CD4-positive, alpha-beta memory T cell (primary cell): ENCODE measurements at regions not wholly inside any gene's neighbourhood (a gene's known extent, or its start where the extent isn't known, plus 50 kb on each side); places are given as distances from the start of the nearest gene placed in this dataset.

Source experiments
- CTCF ChIA-PET: fragments of 350-600 bp; sonication (Branson Sonifier 250); formaldehyde crosslinking; loops from one replicate; lab custom pipeline; 2021; ENCODE audit warnings: inconsistent platforms; ENCODE audit not compliant: partially characterized antibody; lab: Charles Lee
- POLR2A ChIA-PET: fragments of 350-600 bp; sonication (Branson Sonifier 250); formaldehyde crosslinking; loops from one replicate; lab custom pipeline; 2021; ENCODE audit not compliant: partially characterized antibody; lab: Charles Lee
- DNase-seq, 5 donors: peaks; one replicate each; pipeline versions ENCODE4 v3.0.0 to v3.0.0-alpha.2; 2020 to 2022; ENCODE audit warnings: mixed read lengths in 1 of 5
- H3K27ac ChIP-seq: one replicate; pipeline ENCODE4 v1.7.0; 2013; ENCODE audit warnings: low read depth, low read length
- H3K27me3 ChIP-seq: 2 replicates; pipeline ENCODE4 v1.7.0; 2013; ENCODE audit warnings: mild to moderate bottlenecking, low read length, moderate library complexity; ENCODE audit not compliant: insufficient read depth
- H3K36me3 ChIP-seq: 2 replicates; pipeline ENCODE4 v1.7.0; 2013; ENCODE audit warnings: mild to moderate bottlenecking, low read length, moderate library complexity; ENCODE audit not compliant: insufficient read depth
- H3K4me1 ChIP-seq: 2 replicates; pipeline ENCODE4 v1.7.0; 2013; ENCODE audit warnings: mild to moderate bottlenecking, low read length, moderate library complexity; ENCODE audit not compliant: insufficient read depth
- H3K4me3 ChIP-seq, 2 donors: one replicate each; pipeline ENCODE4 v1.7.0; 2013; ENCODE audit warnings: low read length in 2 of 2, mild to moderate bottlenecking in 1 of 2
- H3K9me3 ChIP-seq, 2 donors: one replicate each; pipeline ENCODE4 v1.7.0; 2013; ENCODE audit warnings: low read length in 2 of 2, control low read depth in 1 of 2; ENCODE audit not compliant: control insufficient read depth in 1 of 2
- H3K27ac Mint-ChIP-seq, 7 donors: one replicate each; pipeline ENCODE4 v1.8.0; 2020 to 2021; ENCODE audit warnings: mixed read lengths in 7 of 7, mild to moderate bottlenecking in 6 of 7, inconsistent platforms in 3 of 7, moderate library complexity in 3 of 7
- H3K27me3 Mint-ChIP-seq, 2 donors: one replicate each; pipeline ENCODE4 v1.8.0; 2020 to 2021; ENCODE audit warnings: mixed read lengths in 2 of 2
- H3K36me3 Mint-ChIP-seq, 2 donors: one replicate each; pipeline ENCODE4 v1.8.0; 2020 to 2021; ENCODE audit warnings: mixed read lengths in 2 of 2, inconsistent platforms in 1 of 2, mild to moderate bottlenecking in 1 of 2
- H3K4me1 Mint-ChIP-seq, 4 donors: one replicate each; pipeline ENCODE4 v1.8.0; 2020 to 2021; ENCODE audit warnings: mixed read lengths in 4 of 4, mild to moderate bottlenecking in 1 of 4
- H3K4me3 Mint-ChIP-seq, 8 donors: one replicate each; pipeline ENCODE4 v1.8.0; 2020 to 2021; ENCODE audit warnings: mixed read lengths in 8 of 8, mild to moderate bottlenecking in 7 of 8, moderate library complexity in 6 of 8, inconsistent platforms in 3 of 8
- H3K9me3 Mint-ChIP-seq, 8 donors: one replicate each; pipeline ENCODE4 v1.8.0; 2020 to 2021; ENCODE audit warnings: mixed read lengths in 8 of 8, mild to moderate bottlenecking in 5 of 8, inconsistent platforms in 3 of 8, moderate library complexity in 1 of 8
- intact Hi-C: fragments of 100-400 bp; cut with micrococcal nuclease; formaldehyde crosslinking; loops from one replicate; pipeline ENCODE4 v1.15.1; 2023

DNA sequence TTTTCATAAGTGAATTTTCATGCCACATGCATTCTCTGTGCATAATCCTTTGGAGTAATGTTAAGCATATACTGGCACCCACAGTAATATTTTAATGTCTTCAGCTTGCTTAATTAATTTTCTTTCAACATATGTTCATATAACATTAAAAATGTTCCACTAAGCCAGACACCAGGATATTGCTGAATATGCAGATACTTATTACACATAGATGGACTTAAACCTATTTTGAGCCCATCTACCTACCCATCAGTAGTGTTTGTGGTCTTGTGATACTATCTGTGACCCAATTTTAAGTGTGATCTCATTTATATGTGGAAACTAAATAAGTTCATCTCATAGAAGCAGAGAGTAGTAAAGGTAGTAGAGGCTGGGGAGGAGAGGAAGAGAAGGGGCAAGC is 379.5 kb upstream of the JAG1 start:
- no peak overlapping the region for H3K4me3 ChIP-seq
- Mint-ChIP-seq H3K4me3 (no peak overlapping the region), H3K27ac (no peak overlapping the region), H3K9me3 (peaks cover 0 to 8% (median 4%) of the 10 kb centered on the region in 8 donors), H3K36me3 (no peaks in the 10 kb centered on the region), H3K27me3 (no peaks in the 10 kb centered on the region), H3K4me1 (no peaks in the 10 kb centered on the region)
- intact Hi-C loops, result no loop called here
- no peak for DNase-seq
- H3K27ac ChIP-seq, result no peak overlapping the region
- H3K4me1 ChIP-seq, result no peaks in the 10 kb centered on the region
- H3K27me3 ChIP-seq, result no peaks in the 10 kb centered on the region
- H3K9me3 ChIP-seq, result no peaks in the 10 kb centered on the region
- H3K36me3 ChIP-seq, result no peaks in the 10 kb centered on the region
- CTCF ChIA-PET, result no interaction called here
- POLR2A ChIA-PET, result no interaction called here

DNA sequence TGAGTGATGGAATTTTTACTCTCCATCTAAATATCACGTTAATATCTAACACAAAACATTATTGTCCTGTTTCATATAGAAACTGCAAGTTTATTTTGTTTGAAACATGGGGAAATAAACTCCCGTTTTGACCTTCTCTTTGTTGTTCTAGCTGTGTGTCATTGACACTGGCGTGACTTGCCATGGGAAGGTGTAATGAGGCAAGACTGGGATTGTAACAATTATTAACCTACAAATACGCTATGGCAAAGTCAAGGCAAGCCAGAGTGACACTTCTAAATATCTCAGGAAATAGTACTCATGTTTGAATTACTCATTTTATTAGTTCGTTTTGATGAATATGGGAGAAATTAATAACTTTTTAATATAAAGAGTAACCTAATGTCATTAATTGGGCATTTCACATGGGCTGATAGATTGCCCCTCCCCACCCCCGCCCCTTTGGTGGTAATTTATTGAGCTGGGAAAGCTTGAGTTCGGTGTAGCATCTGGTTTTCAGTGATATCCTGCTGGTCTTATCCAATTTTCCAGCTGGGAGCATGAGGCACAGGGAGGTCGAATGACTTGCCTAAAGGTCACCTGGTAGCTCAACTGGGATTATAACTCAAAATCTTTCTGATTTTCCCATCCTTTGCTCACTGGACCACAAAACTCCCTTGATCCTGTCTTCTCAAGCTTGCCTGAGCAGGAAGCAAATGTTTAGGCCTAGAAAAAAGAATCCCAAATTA is 380.6 kb upstream of the JAG1 start:
- Mint-ChIP-seq H3K4me1 (no peaks in the 10 kb centered on the region), H3K27ac (no peak overlapping the region), H3K36me3 (no peaks in the 10 kb centered on the region), H3K4me3 (no peak overlapping the region), H3K9me3 (peaks cover 0 to 8% (median 3%) of the 10 kb centered on the region in 8 donors), H3K27me3 (no peaks in the 10 kb centered on the region)
- Histone ChIP-seq H3K27ac (no peak overlapping the region), H3K4me1 (no peaks in the 10 kb centered on the region), H3K9me3 (no peaks in the 10 kb centered on the region), H3K27me3 (no peaks in the 10 kb centered on the region), H3K4me3 (no peak overlapping the region), H3K36me3 (no peaks in the 10 kb centered on the region)
- POLR2A ChIA-PET, result no interaction called here
- DNase-seq, result no peak
- intact Hi-C loops, result no loop called here
- CTCF ChIA-PET, result no interaction called here

GRCh38 chr20:11056414-11056813 is 382.6 kb upstream of the JAG1 start:
- Mint-ChIP-seq H3K27me3 (no peaks in the 10 kb centered on the region), H3K36me3 (no peaks in the 10 kb centered on the region), H3K27ac (no peak overlapping the region), H3K4me3 (no peak overlapping the region), H3K9me3 (peaks cover 0 to 8% (median 3%) of the 10 kb centered on the region in 8 donors), H3K4me1 (no peaks in the 10 kb centered on the region)
- DNase-seq, result no peak
- intact Hi-C loops, result no loop called here
- no peak overlapping the region for H3K4me3 ChIP-seq
- H3K9me3 ChIP-seq, result no peaks in the 10 kb centered on the region
- POLR2A ChIA-PET, result no interaction called here
- H3K36me3 ChIP-seq, result no peaks in the 10 kb centered on the region
- no peaks in the 10 kb centered on the region for H3K27me3 ChIP-seq
- CTCF ChIA-PET, result no interaction called here
- no peaks in the 10 kb centered on the region for H3K4me1 ChIP-seq
- no peak overlapping the region for H3K27ac ChIP-seq

DNA sequence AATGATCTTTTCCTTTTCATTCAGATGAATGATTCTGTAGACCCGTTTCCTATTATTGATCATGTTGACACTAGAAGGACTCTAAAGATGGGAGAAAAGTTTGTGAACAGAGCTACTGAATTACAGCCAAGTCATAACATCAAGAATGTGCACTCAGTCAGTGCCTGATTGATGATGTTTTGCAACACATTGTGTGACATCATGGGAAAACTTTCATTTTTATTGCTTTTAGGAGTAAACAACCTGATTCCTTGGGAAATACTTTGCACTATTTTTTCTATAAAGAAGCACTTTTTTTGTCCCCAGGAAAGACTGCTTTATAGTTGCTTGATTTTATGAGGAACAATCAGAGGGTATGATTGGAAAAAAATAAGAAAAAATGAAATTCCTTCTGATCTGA is 383.8 kb upstream of the JAG1 start:
- H3K27ac ChIP-seq, result no peak overlapping the region
- H3K9me3 ChIP-seq, result no peaks in the 10 kb centered on the region
- no peak overlapping the region for H3K4me3 Mint-ChIP-seq
- no peaks in the 10 kb centered on the region for H3K4me1 Mint-ChIP-seq
- no peaks in the 10 kb centered on the region for H3K27me3 Mint-ChIP-seq
- intact Hi-C loops, result no loop called here
- no peak overlapping the region for H3K27ac Mint-ChIP-seq
- H3K27me3 ChIP-seq, result no peaks in the 10 kb centered on the region
- H3K36me3 ChIP-seq, result no peaks in the 10 kb centered on the region
- ChIA-PET POLR2A (no interaction called here), CTCF (no interaction called here)
- H3K4me3 ChIP-seq, result no peak overlapping the region
- no peaks in the 10 kb centered on the region for H3K4me1 ChIP-seq
- DNase-seq, result no peak
- H3K9me3 Mint-ChIP-seq, result peaks cover 0 to 8% (median 3%) of the 10 kb centered on the region in 8 donors
- H3K36me3 Mint-ChIP-seq, result no peaks in the 10 kb centered on the region

GRCh38 chr20:11059659-11060058 is 385.9 kb upstream of the JAG1 start:
- intact Hi-C loops, result no loop called here

DNA sequence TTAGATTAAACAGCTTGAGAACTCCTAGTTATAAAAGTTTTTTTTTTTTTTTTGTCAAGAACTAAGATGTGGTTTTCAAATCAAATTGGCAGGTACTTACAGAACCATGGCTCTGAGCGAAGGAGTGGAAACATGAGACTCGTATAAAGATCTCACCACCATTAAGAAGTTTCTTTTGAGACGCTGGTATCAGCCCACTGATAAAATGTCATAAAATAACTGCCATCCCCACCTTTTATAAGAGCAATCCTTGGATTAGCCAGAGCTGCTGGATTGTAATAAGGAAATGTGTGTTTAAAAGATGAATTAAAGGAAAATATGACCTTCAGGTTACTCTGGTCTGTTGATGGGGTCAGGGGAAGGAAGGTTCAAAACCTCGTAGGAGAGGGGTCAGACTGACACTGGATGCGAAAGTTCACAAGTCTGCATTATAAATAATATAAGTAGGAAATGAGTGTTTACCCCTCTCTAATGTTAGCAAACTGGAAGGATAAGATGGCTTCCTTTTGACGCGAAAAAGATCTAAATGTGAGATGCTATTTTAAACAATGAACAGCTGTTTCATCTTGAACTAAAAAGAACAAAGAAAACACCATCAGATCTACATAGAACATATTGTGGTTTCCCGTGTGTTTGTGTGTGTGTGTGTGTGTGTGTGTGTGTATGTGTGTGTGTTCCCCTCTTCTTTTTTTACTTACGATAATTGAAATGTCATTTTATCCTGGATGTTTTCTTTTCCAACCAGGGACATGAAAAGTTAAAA is 386.8 kb upstream of the JAG1 start:
- CTCF ChIA-PET, result no interaction called here
- Histone ChIP-seq H3K27me3 (no peaks in the 10 kb centered on the region), H3K9me3 (no peaks in the 10 kb centered on the region), H3K4me1 (no peaks in the 10 kb centered on the region), H3K36me3 (no peaks in the 10 kb centered on the region), H3K27ac (no peak overlapping the region), H3K4me3 (no peak overlapping the region)
- intact Hi-C loops, result no loop called here
- DNase-seq, result no peak
- H3K36me3 Mint-ChIP-seq, result no peaks in the 10 kb centered on the region
- no peaks in the 10 kb centered on the region for H3K27me3 Mint-ChIP-seq
- POLR2A ChIA-PET, result no interaction called here
- H3K27ac Mint-ChIP-seq, result no peak overlapping the region
- H3K4me3 Mint-ChIP-seq, result no peak overlapping the region
- no peaks in the 10 kb centered on the region for H3K4me1 Mint-ChIP-seq
- H3K9me3 Mint-ChIP-seq, result peaks cover 0 to 6% (median 3%) of the 10 kb centered on the region in 8 donors

More at GRCh38 chr20:11059659-11060058, 385.9 kb upstream of the JAG1 start:
- no peak overlapping the region for H3K4me3 ChIP-seq
- no peaks in the 10 kb centered on the region for H3K4me1 ChIP-seq
- CTCF ChIA-PET, result no interaction called here
- Mint-ChIP-seq H3K9me3 (peaks cover 0 to 8% (median 3%) of the 10 kb centered on the region in 8 donors), H3K4me1 (no peaks in the 10 kb centered on the region), H3K4me3 (no peak overlapping the region), H3K36me3 (no peaks in the 10 kb centered on the region), H3K27me3 (no peaks in the 10 kb centered on the region), H3K27ac (no peak overlapping the region)
- POLR2A ChIA-PET, result no interaction called here
- H3K36me3 ChIP-seq, result no peaks in the 10 kb centered on the region
- no peak overlapping the region for H3K27ac ChIP-seq
- no peaks in the 10 kb centered on the region for H3K9me3 ChIP-seq
- no peaks in the 10 kb centered on the region for H3K27me3 ChIP-seq
- DNase-seq, result no peak

DNA sequence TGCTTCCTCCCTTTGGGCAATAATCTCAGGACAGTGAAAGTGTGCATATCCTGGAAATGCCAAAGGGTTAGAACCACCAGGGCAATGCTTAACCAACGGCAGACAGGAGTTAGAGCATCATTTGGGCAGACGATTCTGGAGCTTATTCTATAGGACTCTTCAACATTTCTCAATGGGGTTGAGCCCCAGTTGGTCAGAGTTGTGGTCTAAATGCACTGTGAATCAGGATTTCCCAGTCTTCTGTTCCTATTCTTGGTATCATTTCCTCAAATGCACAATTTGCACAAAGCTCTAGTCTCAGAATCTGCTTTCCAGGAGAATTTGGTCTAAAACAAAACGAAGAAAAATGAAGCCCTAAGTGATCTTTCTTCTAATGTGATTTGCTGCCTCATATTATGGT is 389.6 kb upstream of the JAG1 start:
- H3K27me3 Mint-ChIP-seq, result no peaks in the 10 kb centered on the region
- DNase-seq, result no peak
- H3K4me1 ChIP-seq, result no peaks in the 10 kb centered on the region
- ChIA-PET CTCF (no interaction called here), POLR2A (no interaction called here)
- H3K4me1 Mint-ChIP-seq, result no peaks in the 10 kb centered on the region
- no peak overlapping the region for H3K4me3 Mint-ChIP-seq
- H3K36me3 ChIP-seq, result no peaks in the 10 kb centered on the region
- no peaks in the 10 kb centered on the region for H3K9me3 ChIP-seq
- H3K27me3 ChIP-seq, result no peaks in the 10 kb centered on the region
- H3K36me3 Mint-ChIP-seq, result no peaks in the 10 kb centered on the region
- no peak overlapping the region for H3K27ac Mint-ChIP-seq
- no peak overlapping the region for H3K27ac ChIP-seq
- intact Hi-C loops, result no loop called here
- peaks cover 0 to 4% (median 2%) of the 10 kb centered on the region in 8 donors for H3K9me3 Mint-ChIP-seq
- H3K4me3 ChIP-seq, result no peak overlapping the region
